H1 (cell line): ENCODE measurements at regions not wholly inside any gene's neighbourhood (a gene's known extent, or its start where the extent isn't known, plus 50 kb on each side); places are given as distances from the start of the nearest gene placed in this dataset.

Experiments used
- CTCF ChIA-PET: fragments of 300-600 bp; sonication (Branson Sonifier 250); formaldehyde crosslinking; loops from one replicate; lab custom pipeline; 2021; ENCODE audit not compliant: partially characterized antibody; lab: Charles Lee
- POLR2A ChIA-PET: fragments of 300-600 bp; sonication (Branson Sonifier 250); formaldehyde crosslinking; loops from one replicate; lab custom pipeline; 2021; ENCODE audit warnings: inconsistent platforms; ENCODE audit not compliant: partially characterized antibody; lab: Charles Lee
- DNase-seq, 2 experiments: peaks; one replicate each; pipeline versions ENCODE4 v3.0.0 to v3.0.0-alpha.2; 2010 to 2022; ENCODE audit warnings: low spot score in 2 of 2, low read depth in 1 of 2, mixed read lengths in 1 of 2
- FAIRE-seq: peaks from 2 replicates; lab custom pipeline; 2011; peaks lifted over from hg19 to GRCh38; lab: Jason Lieb, UNC
- H2AFZ ChIP-seq: 2 replicates; pipeline ENCODE4 v1.8.1; 2012; ENCODE audit warnings: low read length, inconsistent platforms
- H2AK5ac ChIP-seq: 2 replicates; pipeline ENCODE4 v1.6.1; 2013; ENCODE audit warnings: low read depth, low read length
- H2BK120ac ChIP-seq: replicated peaks from 2 replicates; pipeline ENCODE3; 2013; ENCODE audit warnings: low read depth, low read length, inconsistent platforms
- H2BK12ac ChIP-seq: 2 replicates; pipeline ENCODE4 v1.6.1; 2013; ENCODE audit warnings: low read depth, low read length
- H2BK15ac ChIP-seq: 2 replicates; pipeline ENCODE4 v1.6.1; 2013; ENCODE audit warnings: low read length
- H2BK20ac ChIP-seq: 2 replicates; pipeline ENCODE4 v1.6.1; 2013; ENCODE audit warnings: low read length
- H2BK5ac ChIP-seq: 2 replicates; pipeline ENCODE4 v1.6.1; 2013; ENCODE audit warnings: low read depth, low read length
- H3K14ac ChIP-seq: 2 replicates; pipeline ENCODE4 v1.6.1; 2013; ENCODE audit warnings: inconsistent platforms; ENCODE audit not compliant: insufficient read length
- H3K18ac ChIP-seq: 2 replicates; pipeline ENCODE4 v1.6.1; 2013; ENCODE audit warnings: low read length; ENCODE audit errors: extremely low read depth
- H3K23ac ChIP-seq: 2 replicates; pipeline ENCODE4 v1.6.1; 2013; ENCODE audit warnings: inconsistent platforms; ENCODE audit not compliant: insufficient read length
- H3K23me2 ChIP-seq: 2 replicates; pipeline ENCODE4 v1.6.1; 2013; ENCODE audit warnings: low read depth, low read length
- H3K27ac ChIP-seq: 2 replicates; pipeline ENCODE4 v1.6.1; 2011; ENCODE audit warnings: low read depth, low read length, inconsistent platforms
- H3K27me3 ChIP-seq, 4 experiments: replicated peaks in 1 of 4; 1 replicate in 1 of 4; 2 replicates in 3 of 4; pipeline versions ENCODE4 v1.6.1 to v1.8.1; 2011 to 2013; ENCODE audit warnings: low read length in 3 of 4, mild to moderate bottlenecking in 3 of 4, inconsistent platforms in 2 of 4, mixed read lengths in 2 of 4, moderate library complexity in 1 of 4; ENCODE audit not compliant: control insufficient read depth in 3 of 4, insufficient read depth in 3 of 4; ENCODE audit errors: extremely low read depth in 1 of 4
- H3K36me3 ChIP-seq, 4 experiments: 2 replicates each; pipeline versions ENCODE4 v1.6.1 to v1.8.1; 2011 to 2013; ENCODE audit warnings: mild to moderate bottlenecking in 4 of 4, low read length in 3 of 4, moderate library complexity in 2 of 4, control low read depth in 1 of 4, inconsistent platforms in 1 of 4; ENCODE audit not compliant: insufficient read depth in 4 of 4, control insufficient read depth in 2 of 4
- H3K4ac ChIP-seq: replicated peaks from 2 replicates; pipeline ENCODE3; 2013; ENCODE audit warnings: low read length, low read depth, mixed read lengths, inconsistent platforms; ENCODE audit not compliant: insufficient read length
- H3K4me1 ChIP-seq, 4 experiments: replicated peaks in 1 of 4; 1 replicate in 1 of 4; 2 replicates in 3 of 4; pipeline versions ENCODE4 v1.6.1 to v1.8.1; 2011 to 2013; ENCODE audit warnings: low read length in 3 of 4, inconsistent platforms in 2 of 4, mixed read lengths in 1 of 4; ENCODE audit not compliant: insufficient read depth in 4 of 4, control insufficient read depth in 3 of 4
- H3K4me2 ChIP-seq, 2 experiments: 2 replicates each; pipeline versions ENCODE4 v1.6.1 to v1.8.1; 2011 to 2013; ENCODE audit warnings: low read depth in 2 of 2, low read length in 2 of 2, control low read depth in 1 of 2, inconsistent platforms in 1 of 2, mild to moderate bottlenecking in 1 of 2; ENCODE audit not compliant: insufficient read depth in 1 of 2
- H3K4me3 ChIP-seq, 4 experiments: fragments of 200-600, 300-600 bp in 1 of 4; sonication (generic), shearing (Covaris generic), sonication (Bioruptor Twin) in 1 of 4; 2 replicates each; pipeline versions ENCODE4 v1.5.1 to v1.8.1; 2011 to 2016; ENCODE audit warnings: low read length in 4 of 4, low read depth in 3 of 4, control low read depth in 2 of 4, inconsistent platforms in 2 of 4, mild to moderate bottlenecking in 2 of 4, mixed read lengths in 1 of 4, moderate library complexity in 1 of 4; ENCODE audit not compliant: insufficient read depth in 2 of 4; ENCODE audit errors: extremely low read depth in 1 of 4
- H3K56ac ChIP-seq: replicated peaks from 2 replicates; pipeline ENCODE3; 2013; ENCODE audit warnings: low read depth, mild to moderate bottlenecking, mixed read lengths, low read length, inconsistent platforms; ENCODE audit not compliant: insufficient read length
- H3K79me1 ChIP-seq: 2 replicates; pipeline ENCODE4 v1.6.1; 2013; ENCODE audit warnings: low read depth, low read length, control low read depth
- H3K79me2 ChIP-seq, 2 experiments: 2 replicates each; pipeline versions ENCODE4 v1.6.1 to v1.8.1; 2012 to 2013; ENCODE audit warnings: low read length in 2 of 2, mild to moderate bottlenecking in 2 of 2, inconsistent platforms in 1 of 2; ENCODE audit not compliant: insufficient read depth in 2 of 2, control insufficient read depth in 1 of 2
- H3K9ac ChIP-seq, 4 experiments: replicated peaks in 1 of 4; 1 replicate in 1 of 4; 2 replicates in 3 of 4; pipeline versions ENCODE4 v1.6.1 to v1.8.1; 2011 to 2013; ENCODE audit warnings: low read depth in 3 of 4, low read length in 3 of 4, control low read depth in 2 of 4, mild to moderate bottlenecking in 2 of 4, moderate library complexity in 2 of 4, inconsistent platforms in 1 of 4; ENCODE audit errors: extremely low read depth in 1 of 4
- H3K9me3 ChIP-seq, 2 experiments: 2 replicates each; pipeline versions ENCODE4 v1.6.1 to v1.8.1; 2012 to 2013; ENCODE audit warnings: mild to moderate bottlenecking in 2 of 2, moderate library complexity in 2 of 2, control low read depth in 1 of 2, inconsistent platforms in 1 of 2, low read depth in 1 of 2, low read length in 1 of 2, mixed read lengths in 1 of 2; ENCODE audit not compliant: insufficient read depth in 2 of 2
- H4K20me1 ChIP-seq, 2 experiments: replicated peaks in 1 of 2; 2 replicates each; pipeline versions ENCODE3 to v1.8.1; 2011 to 2013; ENCODE audit warnings: inconsistent platforms in 2 of 2, low read length in 2 of 2, mild to moderate bottlenecking in 1 of 2; ENCODE audit not compliant: insufficient read depth in 2 of 2, control insufficient read depth in 1 of 2
- H4K5ac ChIP-seq: 2 replicates; pipeline ENCODE4 v1.6.1; 2013; ENCODE audit warnings: low read length, low read depth, mixed read lengths, inconsistent platforms; ENCODE audit not compliant: insufficient read length
- H4K8ac ChIP-seq: 2 replicates; pipeline ENCODE4 v1.8.0; 2013; ENCODE audit warnings: mild to moderate bottlenecking, moderate library complexity, low read length, inconsistent platforms; ENCODE audit not compliant: insufficient read depth; ENCODE audit errors: extremely low read depth
- H4K91ac ChIP-seq: replicated peaks from 2 replicates; pipeline ENCODE3; 2013; ENCODE audit warnings: low read length, mixed read lengths, inconsistent platforms; ENCODE audit not compliant: insufficient read length
- BRCA1 ChIP-seq: IDR thresholded peaks from 2 replicates; pipeline ENCODE4 v1.6.1; 2012; ENCODE audit warnings: low read depth, low read length, improper control_type of control experiment
- RAD21 ChIP-seq, 2 experiments: IDR thresholded peaks in 1 of 2; conservative IDR thresholded peaks in 1 of 2; 2 replicates each; pipeline ENCODE4 v1.6.1; 2011; ENCODE audit warnings: low read depth in 2 of 2, low read length in 2 of 2, improper control_type of control experiment in 1 of 2, inconsistent platforms in 1 of 2, mild to moderate bottlenecking in 1 of 2, moderate library complexity in 1 of 2
- WGBS, 2 experiments: shearing (Covaris generic) in 1 of 2; methylation state at CpG; one replicate each; pipeline versions ENCODE4 v1.1.6 to v1.1.7; 2013 to 2015; ENCODE audit warnings: low lambda C conversion rate in 2 of 2, mixed read lengths in 2 of 2, inconsistent platforms in 1 of 2, low coverage in 1 of 2, missing lambda C conversion rate in 1 of 2; ENCODE audit not compliant: insufficient replicate concordance in 2 of 2, insufficient coverage in 1 of 2, insufficient read length in 1 of 2; ENCODE audit errors: extremely low coverage in 1 of 2, missing lambda C conversion rate in 1 of 2; 5-methylcytosine and 5-hydroxymethylcytosine counted together

- FAIRE-seq (no peak), DNase-seq (no peak)
- H4K8ac ChIP-seq, result no peak overlapping the region; the same call in 1 of the 2 replicates
- H3K23me2 ChIP-seq, result no peaks in the 10 kb centered on the region
- no peak overlapping the region for H2BK15ac ChIP-seq
- H3K4me1 ChIP-seq, result 0 out of 7 replicates have a peak, but pooled peaks cover 0 to 2% (median 0%) of the 10 kb centered on the region in 4 experiments
- no peak overlapping the region for H2BK5ac ChIP-seq
- TF ChIP-seq RAD21 (IDR thresholded peaks at IDR 0.05 in 1 of 2, conservative IDR thresholded peaks at IDR 0.05 in 1 of 2; ENCODE audit: low read depth in 2 of 2, low read length in 2 of 2) (no peak), BRCA1 (no peak)
- H3K79me1 ChIP-seq, result no peaks in the 10 kb centered on the region
- H3K23ac ChIP-seq, result no peak overlapping the region
- ChIA-PET CTCF (interaction anchor here (1.1 kb wide), 1 partner anchor 286 kb away, joined by 3 read pairs; no protein-coding TSS in a partner anchor), POLR2A (no interaction called here)
- H2BK12ac ChIP-seq, result no peak overlapping the region
- no peak overlapping the region for H4K5ac ChIP-seq
- H2AK5ac ChIP-seq, result no peak overlapping the region
- no peaks in the 10 kb centered on the region for H3K27me3 ChIP-seq
- H3K4ac ChIP-seq, result no peak overlapping the region
- H3K9me3 ChIP-seq, result no peaks in the 10 kb centered on the region
- H4K20me1 ChIP-seq, result no peaks in the 10 kb centered on the region
- H3K56ac ChIP-seq, result no peak overlapping the region
- WGBS, 2 experiments, result 86% methylated on average over 7 of the region's 7 CpGs; no CpG with 5 or more reads in 1 of the 2 experiments
- no peak overlapping the region for H3K27ac ChIP-seq
- H3K79me2 ChIP-seq, result no peaks in the 10 kb centered on the region
- no peak overlapping the region for H2BK120ac ChIP-seq
- no peak overlapping the region for H3K14ac ChIP-seq
- no peak overlapping the region for H2AFZ ChIP-seq
- no peak overlapping the region for H3K4me2 ChIP-seq
- H4K91ac ChIP-seq, result no peak overlapping the region
- H3K18ac ChIP-seq, result no peak overlapping the region
- no peaks in the 10 kb centered on the region for H3K36me3 ChIP-seq
- H3K9ac ChIP-seq, result no peak overlapping the region
- H3K4me3 ChIP-seq, result no peak overlapping the region
- no peak overlapping the region for H2BK20ac ChIP-seq
Measured at GRCh38 chr1:5312293-5312674, 657.9 kb downstream of the AJAP1 start.
